IPS-NIHi11 (cell line): ENCODE measurements at regions not wholly inside any gene's neighbourhood (a gene's known extent, or its start where the extent isn't known, plus 50 kb on each side); places are given as distances from the start of the nearest gene placed in this dataset.

Experiments used
- DNase-seq: peaks from one replicate; pipeline ENCODE4 v3.0.0; 2012; ENCODE audit warnings: mixed read lengths, low spot score

GRCh38 chr2:12168791-12169388 lies 422.5 kb downstream of the LPIN1 start:
- DNase-seq, result no peak

- DNase-seq, result no peak
Measured at GRCh38 chr2:12169721-12170120, 423.3 kb downstream of the LPIN1 start.

- no peak for DNase-seq
Measured at GRCh38 chr2:12170121-12170520, 423.7 kb downstream of the LPIN1 start.

- DNase-seq, result no peak
Measured at GRCh38 chr2:12173271-12173942, 427.0 kb downstream of the LPIN1 start.

- no peak for DNase-seq
Measured at GRCh38 chr2:12173943-12174340, 427.5 kb downstream of the LPIN1 start.

- no peak for DNase-seq
Measured at GRCh38 chr2:12175323-12175722, 428.9 kb downstream of the LPIN1 start.

- DNase-seq, result no peak
Measured at GRCh38 chr2:12176623-12177454, 430.4 kb downstream of the LPIN1 start.

GRCh38 chr2:12177455-12178288 lies 431.2 kb downstream of the LPIN1 start:
- no peak for DNase-seq

- DNase-seq, result no peak
Measured at GRCh38 chr2:12178289-12179080, 432.1 kb downstream of the LPIN1 start.

GRCh38 chr2:12180031-12180430 lies 433.6 kb downstream of the LPIN1 start:
- DNase-seq, result no peak

- DNase-seq, result no peak
Measured at GRCh38 chr2:12183032-12183645, 436.7 kb downstream of the LPIN1 start.

GRCh38 chr2:12192762-12193161 lies 446.3 kb downstream of the LPIN1 start:
- no peak for DNase-seq

- no peak for DNase-seq
Measured at GRCh38 chr2:12194968-12195367, 448.5 kb downstream of the LPIN1 start.

- no peak for DNase-seq
Measured at GRCh38 chr2:12196495-12196894, 450.1 kb downstream of the LPIN1 start.

GRCh38 chr2:12197133-12197532 lies 450.7 kb downstream of the LPIN1 start:
- DNase-seq, result no peak

- DNase-seq, result no peak
Measured at GRCh38 chr2:12199491-12200211, 453.2 kb downstream of the LPIN1 start.

GRCh38 chr2:12201369-12201768 lies 454.9 kb downstream of the LPIN1 start:
- DNase-seq, result no peak

GRCh38 chr2:12202313-12203075 lies 456.1 kb downstream of the LPIN1 start:
- no peak for DNase-seq

GRCh38 chr2:12203528-12203927 lies 457.1 kb downstream of the LPIN1 start:
- no peak for DNase-seq

GRCh38 chr2:12205086-12205485 lies 458.7 kb downstream of the LPIN1 start:
- DNase-seq, result no peak
